WTC11 (cell line): ENCODE measurements at regions not wholly inside any gene's neighbourhood (a gene's known extent, or its start where the extent isn't known, plus 50 kb on each side); places are given as distances from the start of the nearest gene placed in this dataset.

Source experiments
- ATF3 ChIP-seq: sonication (generic); formaldehyde crosslinking; conservative IDR thresholded peaks from 2 replicates; pipeline ENCODE4 v1.8.1; 2022; ENCODE audit warnings: mild to moderate bottlenecking, missing genetic modification reagents
- FOXP1 ChIP-seq: sonication (generic); formaldehyde crosslinking; IDR thresholded peaks from 2 replicates; pipeline ENCODE4 v1.8.0; 2022; ENCODE audit warnings: missing genetic modification reagents, mild to moderate bottlenecking, moderate library complexity, borderline replicate concordance
- SP1 ChIP-seq: sonication (generic); formaldehyde crosslinking; conservative IDR thresholded peaks from 2 replicates; pipeline ENCODE4 v1.8.1; 2022; ENCODE audit warnings: missing genetic modification reagents
- TF ChIP-seq, protein P1 (sequence below): fragments of 200-600 bp; IDR thresholded peaks from 2 replicates; pipeline ENCODE4 v1.8.0; 2022; ENCODE audit warnings: antibody characterized with exemption
- TF ChIP-seq, protein P2 (sequence below): sonication (generic); formaldehyde crosslinking; IDR thresholded peaks from 2 replicates; pipeline ENCODE4 v1.8.0; 2022; ENCODE audit warnings: mild to moderate bottlenecking, missing genetic modification reagents

- TF ChIP-seq ATF3 (CRISPR knock-in tag) (no peak), SP1 (CRISPR knock-in tag) (no peak), FOXP1 (CRISPR knock-in tag) (no peak)
- TF ChIP-seq, protein P1, sequence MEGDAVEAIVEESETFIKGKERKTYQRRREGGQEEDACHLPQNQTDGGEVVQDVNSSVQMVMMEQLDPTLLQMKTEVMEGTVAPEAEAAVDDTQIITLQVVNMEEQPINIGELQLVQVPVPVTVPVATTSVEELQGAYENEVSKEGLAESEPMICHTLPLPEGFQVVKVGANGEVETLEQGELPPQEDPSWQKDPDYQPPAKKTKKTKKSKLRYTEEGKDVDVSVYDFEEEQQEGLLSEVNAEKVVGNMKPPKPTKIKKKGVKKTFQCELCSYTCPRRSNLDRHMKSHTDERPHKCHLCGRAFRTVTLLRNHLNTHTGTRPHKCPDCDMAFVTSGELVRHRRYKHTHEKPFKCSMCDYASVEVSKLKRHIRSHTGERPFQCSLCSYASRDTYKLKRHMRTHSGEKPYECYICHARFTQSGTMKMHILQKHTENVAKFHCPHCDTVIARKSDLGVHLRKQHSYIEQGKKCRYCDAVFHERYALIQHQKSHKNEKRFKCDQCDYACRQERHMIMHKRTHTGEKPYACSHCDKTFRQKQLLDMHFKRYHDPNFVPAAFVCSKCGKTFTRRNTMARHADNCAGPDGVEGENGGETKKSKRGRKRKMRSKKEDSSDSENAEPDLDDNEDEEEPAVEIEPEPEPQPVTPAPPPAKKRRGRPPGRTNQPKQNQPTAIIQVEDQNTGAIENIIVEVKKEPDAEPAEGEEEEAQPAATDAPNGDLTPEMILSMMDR, result no peak
- TF ChIP-seq, protein P2, sequence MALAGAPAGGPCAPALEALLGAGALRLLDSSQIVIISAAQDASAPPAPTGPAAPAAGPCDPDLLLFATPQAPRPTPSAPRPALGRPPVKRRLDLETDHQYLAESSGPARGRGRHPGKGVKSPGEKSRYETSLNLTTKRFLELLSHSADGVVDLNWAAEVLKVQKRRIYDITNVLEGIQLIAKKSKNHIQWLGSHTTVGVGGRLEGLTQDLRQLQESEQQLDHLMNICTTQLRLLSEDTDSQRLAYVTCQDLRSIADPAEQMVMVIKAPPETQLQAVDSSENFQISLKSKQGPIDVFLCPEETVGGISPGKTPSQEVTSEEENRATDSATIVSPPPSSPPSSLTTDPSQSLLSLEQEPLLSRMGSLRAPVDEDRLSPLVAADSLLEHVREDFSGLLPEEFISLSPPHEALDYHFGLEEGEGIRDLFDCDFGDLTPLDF (CRISPR knock-in tag), result no peak
These were observed 93.9 kb upstream of the ITGA1 start for GRCh38 chr5:52693836-52694235.
